ENCODE measurements at regions not wholly inside any gene's neighbourhood (a gene's known extent, or its start where the extent isn't known, plus 50 kb on each side); places are given as distances from the start of the nearest gene placed in this dataset.

DNA sequence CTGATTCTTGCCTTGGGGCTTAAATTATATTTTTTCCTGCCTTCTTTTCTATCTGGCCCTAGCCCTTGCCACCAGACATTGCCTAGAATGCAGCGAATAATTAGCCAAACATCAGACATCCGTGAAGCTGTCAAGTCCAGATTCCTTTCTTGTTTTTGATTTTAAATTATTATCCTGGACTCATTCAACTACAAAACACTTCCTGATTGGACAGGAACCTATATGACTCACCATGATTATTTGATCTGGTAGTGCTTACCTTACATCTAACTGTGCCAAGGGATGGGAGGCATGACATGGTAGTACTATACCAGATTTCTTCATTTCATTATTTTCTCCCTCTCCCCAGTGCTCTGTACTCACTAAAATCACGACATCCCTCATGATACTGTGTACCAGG lies 829.6 kb downstream of the TLR4 start:
- H4K20me1 ChIP-seq (ENCODE audit: insufficient read depth, low read length, poor library complexity, severe bottlenecking): no peaks in the 10 kb centered on the region
- H3K9me3 ChIP-seq (ENCODE audit: insufficient read depth, low read depth, low read length): no peaks in the 10 kb centered on the region
- H3K36me3 ChIP-seq (ENCODE audit: insufficient read depth, low read length): no peaks in the 10 kb centered on the region
- H3K9me2 ChIP-seq (replicated peaks; ENCODE audit: low read depth, low read length): no peaks in the 10 kb centered on the region
- no peaks in the 10 kb centered on the region for H3F3A ChIP-seq (ENCODE audit: low read depth)
- H3K4me3 ChIP-seq (ENCODE audit: low read length, poor library complexity, severe bottlenecking): no peak overlapping the region
- no peaks in the 10 kb centered on the region for H3K27me3 ChIP-seq (ENCODE audit: insufficient read depth, low read length, poor library complexity, severe bottlenecking)
- H3K4me2 ChIP-seq (ENCODE audit: low read depth, low read length, poor library complexity, severe bottlenecking): no peak overlapping the region
- H3K9ac ChIP-seq (ENCODE audit: low read depth, low read length, poor library complexity, severe bottlenecking): no peak overlapping the region
- H3K4me1 ChIP-seq (ENCODE audit: insufficient read depth, low read length, poor library complexity, severe bottlenecking): no peaks in the 10 kb centered on the region
- H3K79me2 ChIP-seq (ENCODE audit: insufficient read depth, low read length): no peaks in the 10 kb centered on the region
- TF ChIP-seq, protein P1, sequence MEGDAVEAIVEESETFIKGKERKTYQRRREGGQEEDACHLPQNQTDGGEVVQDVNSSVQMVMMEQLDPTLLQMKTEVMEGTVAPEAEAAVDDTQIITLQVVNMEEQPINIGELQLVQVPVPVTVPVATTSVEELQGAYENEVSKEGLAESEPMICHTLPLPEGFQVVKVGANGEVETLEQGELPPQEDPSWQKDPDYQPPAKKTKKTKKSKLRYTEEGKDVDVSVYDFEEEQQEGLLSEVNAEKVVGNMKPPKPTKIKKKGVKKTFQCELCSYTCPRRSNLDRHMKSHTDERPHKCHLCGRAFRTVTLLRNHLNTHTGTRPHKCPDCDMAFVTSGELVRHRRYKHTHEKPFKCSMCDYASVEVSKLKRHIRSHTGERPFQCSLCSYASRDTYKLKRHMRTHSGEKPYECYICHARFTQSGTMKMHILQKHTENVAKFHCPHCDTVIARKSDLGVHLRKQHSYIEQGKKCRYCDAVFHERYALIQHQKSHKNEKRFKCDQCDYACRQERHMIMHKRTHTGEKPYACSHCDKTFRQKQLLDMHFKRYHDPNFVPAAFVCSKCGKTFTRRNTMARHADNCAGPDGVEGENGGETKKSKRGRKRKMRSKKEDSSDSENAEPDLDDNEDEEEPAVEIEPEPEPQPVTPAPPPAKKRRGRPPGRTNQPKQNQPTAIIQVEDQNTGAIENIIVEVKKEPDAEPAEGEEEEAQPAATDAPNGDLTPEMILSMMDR (conservative IDR thresholded peaks at IDR 0.05; ENCODE audit: low read length): no peak
- no peak overlapping the region for H2AFZ ChIP-seq (ENCODE audit: low read length)

DNA sequence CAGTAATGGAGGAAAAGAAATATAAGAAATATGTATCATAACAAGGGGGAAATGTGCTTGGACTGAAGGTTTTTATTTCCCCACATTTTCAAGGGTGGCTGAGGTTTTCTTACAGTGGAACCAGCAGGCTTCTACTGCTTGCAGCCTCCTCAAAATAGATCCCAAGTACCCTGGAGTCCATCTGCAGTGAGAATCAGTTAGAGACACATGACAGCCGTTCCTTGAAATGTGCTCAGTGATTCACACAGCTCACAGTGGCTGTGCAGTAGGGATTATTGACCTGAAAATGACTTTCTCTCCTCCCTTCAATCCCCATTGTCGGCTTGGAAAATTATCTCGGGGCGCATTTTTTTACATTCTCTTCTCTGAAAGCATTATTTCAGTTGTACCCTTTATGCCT lies 832.0 kb downstream of the TLR4 start:
- Histone ChIP-seq H3F3A (ENCODE audit: low read depth) (no peaks in the 10 kb centered on the region), H3K4me2 (ENCODE audit: low read depth, low read length, poor library complexity, severe bottlenecking) (no peak overlapping the region), H3K9me2 (replicated peaks; ENCODE audit: low read depth, low read length) (no peaks in the 10 kb centered on the region), H3K9ac (ENCODE audit: low read depth, low read length, poor library complexity, severe bottlenecking) (no peak overlapping the region), H3K4me3 (ENCODE audit: low read length, poor library complexity, severe bottlenecking) (no peak overlapping the region), H3K4me1 (ENCODE audit: insufficient read depth, low read length, poor library complexity, severe bottlenecking) (no peaks in the 10 kb centered on the region), H3K36me3 (ENCODE audit: insufficient read depth, low read length) (no peaks in the 10 kb centered on the region), H3K27me3 (ENCODE audit: insufficient read depth, low read length, poor library complexity, severe bottlenecking) (no peaks in the 10 kb centered on the region), H4K20me1 (ENCODE audit: insufficient read depth, low read length, poor library complexity, severe bottlenecking) (no peaks in the 10 kb centered on the region), H3K79me2 (ENCODE audit: insufficient read depth, low read length) (no peaks in the 10 kb centered on the region), H3K9me3 (ENCODE audit: insufficient read depth, low read depth, low read length) (no peaks in the 10 kb centered on the region), H2AFZ (ENCODE audit: low read length) (no peak overlapping the region)
- TF ChIP-seq, protein P1 (conservative IDR thresholded peaks at IDR 0.05; ENCODE audit: low read length): no peak
- TF ChIP-seq EZH2phosphoT487 (IDR thresholded peaks at IDR 0.05; ENCODE audit: borderline replicate concordance): no peak

DNA sequence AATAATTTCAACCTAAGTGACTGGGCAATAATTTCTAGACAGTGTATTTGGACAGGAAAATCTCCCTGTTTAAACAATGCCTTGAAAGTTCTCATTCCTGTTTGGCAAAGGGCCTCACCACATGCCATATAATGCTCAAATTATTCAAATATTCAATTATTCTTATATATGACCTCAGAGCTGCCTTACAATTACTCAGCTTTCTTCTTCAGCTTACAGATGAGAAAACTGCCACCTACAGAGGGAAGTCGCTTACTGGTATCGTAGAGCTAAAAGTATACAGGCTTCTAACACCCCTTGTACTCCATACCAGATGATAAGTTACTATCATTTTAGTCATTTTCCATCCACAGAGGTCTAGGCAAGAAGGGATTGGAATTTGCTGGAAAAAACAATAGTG lies 830.3 kb downstream of the BRINP1 start:
- H3F3A ChIP-seq (ENCODE audit: low read depth): no peaks in the 10 kb centered on the region
- H4K20me1 ChIP-seq (ENCODE audit: insufficient read depth, low read length, poor library complexity, severe bottlenecking): no peaks in the 10 kb centered on the region
- H3K9me3 ChIP-seq (ENCODE audit: insufficient read depth, low read depth, low read length): no peaks in the 10 kb centered on the region
- no peak overlapping the region for H3K4me3 ChIP-seq (ENCODE audit: low read length, poor library complexity, severe bottlenecking)
- no peaks in the 10 kb centered on the region for H3K27me3 ChIP-seq (ENCODE audit: insufficient read depth, low read length, poor library complexity, severe bottlenecking)
- no peaks in the 10 kb centered on the region for H3K9me2 ChIP-seq (replicated peaks; ENCODE audit: low read depth, low read length)
- no peaks in the 10 kb centered on the region for H3K79me2 ChIP-seq (ENCODE audit: insufficient read depth, low read length)
- H3K9ac ChIP-seq (ENCODE audit: low read depth, low read length, poor library complexity, severe bottlenecking): no peak overlapping the region
- TF ChIP-seq, protein P1 (conservative IDR thresholded peaks at IDR 0.05; ENCODE audit: low read length): no peak
- no peak for TF ChIP-seq EZH2phosphoT487 (IDR thresholded peaks at IDR 0.05; ENCODE audit: borderline replicate concordance)
- no peak overlapping the region for H2AFZ ChIP-seq (ENCODE audit: low read length)
- H3K4me1 ChIP-seq (ENCODE audit: insufficient read depth, low read length, poor library complexity, severe bottlenecking): no peaks in the 10 kb centered on the region
- no peaks in the 10 kb centered on the region for H3K36me3 ChIP-seq (ENCODE audit: insufficient read depth, low read length)
- H3K4me2 ChIP-seq (ENCODE audit: low read depth, low read length, poor library complexity, severe bottlenecking): no peak overlapping the region
